Retinal pigment epithelial cell (primary cell): ENCODE measurements at regions not wholly inside any gene's neighbourhood (a gene's known extent, or its start where the extent isn't known, plus 50 kb on each side); places are given as distances from the start of the nearest gene placed in this dataset.
A peak's percentile ranks its signal among the peaks of the same experiment; 100 is the strongest.

ENCODE experiments used
- DNase-seq: peaks from one replicate; pipeline ENCODE4 v3.0.0-alpha.2; 2010; ENCODE audit warnings: low read depth
- H3K4me3 ChIP-seq: 2 replicates; pipeline ENCODE4 v1.5.1; 2011; ENCODE audit warnings: mild to moderate bottlenecking, low read length, control low read depth, moderate library complexity
- CTCF ChIP-seq: conservative IDR thresholded peaks from 2 replicates; pipeline ENCODE4 v1.5.1; 2011; ENCODE audit warnings: low read depth, low read length, control low read depth, inconsistent platforms

- no peak for TF ChIP-seq CTCF
- DNase-seq = no peak
- H3K4me3 ChIP-seq = no peak overlapping the region
Observed at GRCh38 chr10:65497837-65498236, 1428.0 kb upstream of the LRRTM3 start.

GRCh38 chr10:65500716-65501115 is 1425.1 kb upstream of the LRRTM3 start:
- no peak for DNase-seq
- no peak for TF ChIP-seq CTCF
- no peak overlapping the region for H3K4me3 ChIP-seq

GRCh38 chr10:65501259-65501658 is 1424.6 kb upstream of the LRRTM3 start:
- no peak for DNase-seq
- TF ChIP-seq CTCF = no peak

GRCh38 chr10:65518379-65518778 is 1407.5 kb upstream of the LRRTM3 start:
- H3K4me3 ChIP-seq = no peak overlapping the region
- DNase-seq = peak; percentile 23
- no peak for TF ChIP-seq CTCF

More at GRCh38 chr10:65501259-65501658, 1424.6 kb upstream of the LRRTM3 start:
- no peak overlapping the region for H3K4me3 ChIP-seq

- DNase-seq = peak; percentile 8
- TF ChIP-seq CTCF = no peak
- no peak overlapping the region for H3K4me3 ChIP-seq
Observed at GRCh38 chr10:65528986-65529385, 1396.8 kb upstream of the LRRTM3 start.

- H3K4me3 ChIP-seq = no peak overlapping the region
- no peak for DNase-seq
- TF ChIP-seq CTCF = no peak
Observed at GRCh38 chr10:65531545-65531944, 1394.3 kb upstream of the LRRTM3 start.

- no peak for TF ChIP-seq CTCF
- no peak for DNase-seq
- H3K4me3 ChIP-seq = no peak overlapping the region
Observed at GRCh38 chr10:65534771-65535170, 1391.1 kb upstream of the LRRTM3 start.
